ENCODE measurements at regions not wholly inside any gene's neighbourhood (a gene's known extent, or its start where the extent isn't known, plus 50 kb on each side); places are given as distances from the start of the nearest gene placed in this dataset.

GRCh38 chr13:73960474-73960873 lies 173.7 kb downstream of the KLF12 start:
- TF ChIP-seq ZNF274 (IDR thresholded peaks at IDR 0.05; ENCODE audit: low read depth, low read length) = no peak
- no peak for TF ChIP-seq SUZ12 (IDR thresholded peaks at IDR 0.05; ENCODE audit: extremely low read depth, insufficient read depth, insufficient read length)
